ENCODE measurements at regions not wholly inside any gene's neighbourhood (a gene's known extent, or its start where the extent isn't known, plus 50 kb on each side); places are given as distances from the start of the nearest gene placed in this dataset.

DNA sequence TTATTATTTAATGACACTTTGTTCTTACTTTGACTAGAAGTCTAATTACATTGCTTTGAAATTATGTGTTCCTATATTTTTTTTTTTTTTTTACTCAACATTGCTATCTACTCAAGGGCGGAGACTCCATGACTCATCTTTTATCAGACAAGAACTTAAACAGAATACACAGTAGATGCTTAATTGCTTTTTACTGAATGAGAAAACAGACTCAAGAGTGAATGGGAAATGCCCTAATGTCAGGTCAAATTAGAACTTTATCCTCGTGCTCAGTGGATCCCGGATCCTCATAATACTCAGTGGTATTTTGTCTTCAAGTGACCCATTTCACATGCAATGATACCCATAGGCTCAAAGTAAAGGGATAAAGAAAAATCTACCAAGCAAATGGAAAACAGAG is 954.5 kb upstream of the IGFBP7 start:
- H3K4me3 ChIP-seq, result no peak overlapping the region
- H3K4me1 ChIP-seq, result no peaks in the 10 kb centered on the region
- intact Hi-C loops (cut with DNase I), result no loop called here

DNA sequence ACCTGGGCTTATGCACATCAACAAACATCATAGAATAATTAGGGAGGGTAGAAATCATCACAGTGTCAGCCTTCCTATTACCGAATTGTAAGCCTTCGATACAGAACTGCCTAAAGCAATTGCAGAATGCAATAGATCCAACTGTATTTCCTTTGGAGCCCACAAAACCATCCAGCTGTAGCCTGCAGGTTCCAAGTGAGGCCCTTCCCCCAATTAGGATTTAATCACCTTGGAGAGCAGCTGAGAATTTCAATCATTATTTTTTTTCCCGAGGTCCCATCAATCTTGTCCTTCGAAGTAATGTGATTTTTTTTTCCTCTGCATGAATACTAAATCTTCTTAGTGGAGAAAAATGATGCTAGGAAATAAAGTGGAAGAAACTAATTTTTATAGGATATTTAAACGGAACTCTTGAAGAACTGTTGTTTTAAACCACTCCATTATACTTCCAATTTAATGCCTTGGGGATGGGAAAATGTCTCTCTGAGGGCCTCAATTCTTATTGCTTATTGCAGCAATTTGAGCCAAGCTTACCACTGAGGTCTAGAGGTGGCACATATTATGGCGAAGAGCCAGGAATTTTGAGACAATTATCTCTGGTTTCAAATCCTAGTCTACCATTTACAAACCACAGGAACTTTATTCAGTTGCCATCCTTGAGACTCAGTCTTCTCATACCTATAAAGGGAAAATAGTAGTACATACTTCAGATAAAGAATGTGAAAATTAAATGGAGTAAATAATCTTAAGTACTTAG is 953.4 kb upstream of the IGFBP7 start:
- no peak for ATAC-seq
- TF ChIP-seq, protein P1, sequence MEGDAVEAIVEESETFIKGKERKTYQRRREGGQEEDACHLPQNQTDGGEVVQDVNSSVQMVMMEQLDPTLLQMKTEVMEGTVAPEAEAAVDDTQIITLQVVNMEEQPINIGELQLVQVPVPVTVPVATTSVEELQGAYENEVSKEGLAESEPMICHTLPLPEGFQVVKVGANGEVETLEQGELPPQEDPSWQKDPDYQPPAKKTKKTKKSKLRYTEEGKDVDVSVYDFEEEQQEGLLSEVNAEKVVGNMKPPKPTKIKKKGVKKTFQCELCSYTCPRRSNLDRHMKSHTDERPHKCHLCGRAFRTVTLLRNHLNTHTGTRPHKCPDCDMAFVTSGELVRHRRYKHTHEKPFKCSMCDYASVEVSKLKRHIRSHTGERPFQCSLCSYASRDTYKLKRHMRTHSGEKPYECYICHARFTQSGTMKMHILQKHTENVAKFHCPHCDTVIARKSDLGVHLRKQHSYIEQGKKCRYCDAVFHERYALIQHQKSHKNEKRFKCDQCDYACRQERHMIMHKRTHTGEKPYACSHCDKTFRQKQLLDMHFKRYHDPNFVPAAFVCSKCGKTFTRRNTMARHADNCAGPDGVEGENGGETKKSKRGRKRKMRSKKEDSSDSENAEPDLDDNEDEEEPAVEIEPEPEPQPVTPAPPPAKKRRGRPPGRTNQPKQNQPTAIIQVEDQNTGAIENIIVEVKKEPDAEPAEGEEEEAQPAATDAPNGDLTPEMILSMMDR (IDR thresholded peaks at IDR 0.05), result no peak
- no peaks in the 10 kb centered on the region for H3K9me3 ChIP-seq
- no peaks in the 10 kb centered on the region for H3K27me3 ChIP-seq
- DNase-seq, result no peak
- H3K27ac ChIP-seq, result no peak overlapping the region
- no peaks in the 10 kb centered on the region for H3K4me1 ChIP-seq
- intact Hi-C loops (cut with DNase I), result no loop called here
- no peaks in the 10 kb centered on the region for H3K36me3 ChIP-seq
- no peak overlapping the region for H3K4me3 ChIP-seq

More for the DNA sequence above, 954.5 kb upstream of the IGFBP7 start:
- no peaks in the 10 kb centered on the region for H3K9me3 ChIP-seq
- H3K27ac ChIP-seq, result no peak overlapping the region
- no peaks in the 10 kb centered on the region for H3K27me3 ChIP-seq
- ATAC-seq (no peak), DNase-seq (no peak)
- TF ChIP-seq, protein P1 (IDR thresholded peaks at IDR 0.05), result no peak
- no peaks in the 10 kb centered on the region for H3K36me3 ChIP-seq

DNA sequence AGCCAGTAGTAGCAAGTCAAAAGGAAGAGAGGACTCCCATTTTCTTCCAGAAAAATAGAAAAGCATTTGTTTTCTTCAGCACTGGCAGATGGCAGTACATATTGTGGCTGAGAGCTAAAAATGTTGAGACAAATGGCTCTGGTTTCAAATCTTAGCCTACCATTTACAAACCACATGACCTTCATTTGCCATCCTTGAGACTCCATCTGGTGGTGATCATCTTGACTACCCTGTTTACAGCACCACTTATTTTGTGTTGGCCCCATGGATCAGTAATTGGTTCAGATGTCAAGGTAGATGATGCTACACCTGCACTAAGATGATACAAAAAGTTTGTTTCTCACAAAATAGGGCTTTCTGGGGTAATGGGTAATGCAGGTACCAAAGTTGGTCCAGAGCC is 951.8 kb upstream of the IGFBP7 start:
- Histone ChIP-seq H3K4me3 (no peak overlapping the region), H3K4me1 (no peaks in the 10 kb centered on the region), H3K27me3 (no peaks in the 10 kb centered on the region), H3K36me3 (no peaks in the 10 kb centered on the region), H3K9me3 (no peaks in the 10 kb centered on the region), H3K27ac (no peak overlapping the region)
- TF ChIP-seq, protein P1 (IDR thresholded peaks at IDR 0.05), result no peak
- no peak for ATAC-seq
- intact Hi-C loops (cut with DNase I), result no loop called here
- DNase-seq, result no peak

DNA sequence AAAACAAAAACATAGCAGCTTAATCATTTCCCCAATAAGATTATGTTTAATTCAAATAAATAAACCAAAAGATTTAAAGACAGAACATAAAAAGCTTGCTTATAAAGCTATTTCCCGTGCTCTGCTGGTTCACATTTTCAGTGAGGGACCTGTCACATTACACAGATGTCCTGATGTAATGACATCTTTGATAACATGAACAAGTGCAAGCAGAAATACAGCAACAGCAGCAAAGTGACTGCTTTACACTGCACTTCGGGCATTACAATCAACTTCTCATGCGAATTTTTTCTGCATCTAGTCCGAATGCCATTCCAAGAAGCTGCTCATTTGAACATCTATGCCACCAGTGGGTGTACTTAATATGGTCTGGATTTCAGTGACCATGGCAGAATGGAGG is 940.3 kb upstream of the IGFBP7 start:
- intact Hi-C loops (cut with DNase I), result no loop called here
- DNase-seq (no peak), ATAC-seq (no peak)
- Histone ChIP-seq H3K9me3 (peaks cover 2 to 3% of the 10 kb centered on the region in 2 donors), H3K36me3 (no peaks in the 10 kb centered on the region), H3K4me1 (no peaks in the 10 kb centered on the region), H3K4me3 (no peak overlapping the region), H3K27me3 (no peaks in the 10 kb centered on the region), H3K27ac (no peak overlapping the region)
- TF ChIP-seq, protein P1 (IDR thresholded peaks at IDR 0.05), result no peak

DNA sequence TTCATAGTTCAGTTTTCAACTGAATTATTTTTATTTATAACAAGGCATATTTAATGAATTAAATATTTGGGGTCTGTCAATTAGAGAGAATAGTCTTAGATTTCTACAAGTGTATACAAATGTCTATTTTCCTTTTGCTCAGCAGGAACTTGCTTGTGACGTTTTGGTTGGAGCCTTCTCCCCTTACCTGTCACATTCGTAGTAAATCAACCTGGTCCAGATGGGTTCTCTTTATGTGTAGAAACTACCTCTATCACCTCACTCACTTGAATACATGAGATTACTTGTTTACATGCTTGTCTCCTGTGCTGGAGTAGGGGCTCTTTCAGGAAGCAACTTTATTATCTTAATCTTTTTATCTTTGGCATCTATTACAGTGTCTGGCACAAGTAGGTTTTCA is 938.3 kb upstream of the IGFBP7 start:
- Histone ChIP-seq H3K27ac (no peak overlapping the region), H3K4me3 (no peak overlapping the region), H3K9me3 (peaks cover 3 to 10% of the 10 kb centered on the region in 2 donors), H3K4me1 (no peaks in the 10 kb centered on the region), H3K27me3 (no peaks in the 10 kb centered on the region), H3K36me3 (no peaks in the 10 kb centered on the region)
- DNase-seq, result no peak
- TF ChIP-seq, protein P1 (IDR thresholded peaks at IDR 0.05), result no peak
- ATAC-seq, result no peak
- intact Hi-C loops (cut with DNase I), result no loop called here

Data from left lung (tissue), 4 donors.